Stomach (tissue), 4 donors: ENCODE measurements at regions not wholly inside any gene's neighbourhood (a gene's known extent, or its start where the extent isn't known, plus 50 kb on each side); places are given as distances from the start of the nearest gene placed in this dataset.

Source experiments
- EP300 ChIP-seq: sonication (generic); formaldehyde crosslinking; IDR thresholded peaks from one replicate; pipeline ENCODE4 v1.6.1; 2017; ENCODE audit warnings: antibody characterized with exemption
- POLR2A ChIP-seq, 4 donors: fragments of 450-650 bp; IDR thresholded peaks; one replicate each; pipeline ENCODE4 v1.6.1; 2016; ENCODE audit warnings: antibody characterized with exemption in 4 of 4, control low read depth in 2 of 4, mild to moderate bottlenecking in 1 of 4, moderate library complexity in 1 of 4
- POLR2AphosphoS5 ChIP-seq, 3 donors: sonication (generic); formaldehyde crosslinking; IDR thresholded peaks; one replicate each; pipeline ENCODE4 v1.6.1; 2016; ENCODE audit warnings: antibody characterized with exemption in 3 of 3
- TF ChIP-seq, protein P1 (sequence below), 7 experiments: fragments of 450-650 bp in 4 of 7; fragments of 200-600 bp in 3 of 7; sonication (generic) in 3 of 7; IDR thresholded peaks; one replicate each; pipeline ENCODE4 v1.5.1; 2016 to 2019; ENCODE audit warnings: antibody characterized with exemption in 7 of 7, control low read depth in 2 of 7, mild to moderate bottlenecking in 1 of 7

DNA sequence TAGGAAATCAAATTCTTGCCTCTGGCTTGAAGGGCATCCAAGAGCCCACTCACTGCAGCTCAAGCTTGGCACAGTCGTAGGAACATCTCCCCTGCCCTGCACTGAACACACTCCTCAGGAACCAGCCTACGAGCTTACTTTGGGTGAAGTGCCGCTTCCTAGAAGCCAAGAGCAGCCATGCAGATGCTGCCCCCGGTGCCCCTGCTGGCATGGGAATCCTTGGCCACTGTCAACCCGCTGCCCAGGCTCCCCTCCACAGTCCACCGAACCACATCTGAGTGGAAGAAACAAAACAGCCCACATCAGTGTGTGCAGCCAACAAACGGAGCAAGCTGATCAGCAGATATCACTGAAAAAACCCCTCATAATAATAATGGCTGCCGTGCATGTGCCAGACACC is 89.8 kb downstream of the TMEM215 start:
- TF ChIP-seq, protein P1, sequence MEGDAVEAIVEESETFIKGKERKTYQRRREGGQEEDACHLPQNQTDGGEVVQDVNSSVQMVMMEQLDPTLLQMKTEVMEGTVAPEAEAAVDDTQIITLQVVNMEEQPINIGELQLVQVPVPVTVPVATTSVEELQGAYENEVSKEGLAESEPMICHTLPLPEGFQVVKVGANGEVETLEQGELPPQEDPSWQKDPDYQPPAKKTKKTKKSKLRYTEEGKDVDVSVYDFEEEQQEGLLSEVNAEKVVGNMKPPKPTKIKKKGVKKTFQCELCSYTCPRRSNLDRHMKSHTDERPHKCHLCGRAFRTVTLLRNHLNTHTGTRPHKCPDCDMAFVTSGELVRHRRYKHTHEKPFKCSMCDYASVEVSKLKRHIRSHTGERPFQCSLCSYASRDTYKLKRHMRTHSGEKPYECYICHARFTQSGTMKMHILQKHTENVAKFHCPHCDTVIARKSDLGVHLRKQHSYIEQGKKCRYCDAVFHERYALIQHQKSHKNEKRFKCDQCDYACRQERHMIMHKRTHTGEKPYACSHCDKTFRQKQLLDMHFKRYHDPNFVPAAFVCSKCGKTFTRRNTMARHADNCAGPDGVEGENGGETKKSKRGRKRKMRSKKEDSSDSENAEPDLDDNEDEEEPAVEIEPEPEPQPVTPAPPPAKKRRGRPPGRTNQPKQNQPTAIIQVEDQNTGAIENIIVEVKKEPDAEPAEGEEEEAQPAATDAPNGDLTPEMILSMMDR (IDR thresholded peaks at IDR 0.05) = no peak
- TF ChIP-seq POLR2A (IDR thresholded peaks at IDR 0.05) = no peak
- no peak for TF ChIP-seq POLR2AphosphoS5 (IDR thresholded peaks at IDR 0.05)
- TF ChIP-seq EP300 = no peak
